IPS DF 6.9 (cell line): ENCODE measurements at regions not wholly inside any gene's neighbourhood (a gene's known extent, or its start where the extent isn't known, plus 50 kb on each side); places are given as distances from the start of the nearest gene placed in this dataset.

Experiments used
- DNase-seq: peaks from one replicate; pipeline ENCODE4 v3.0.0-alpha.2; 2013; ENCODE audit warnings: low read depth, low spot score
- H3K27ac ChIP-seq: one replicate; pipeline ENCODE4 v1.5.1; 2013; ENCODE audit warnings: low read length, control low read depth
- H3K27me3 ChIP-seq: 2 replicates; pipeline ENCODE4 v1.6.1; 2013; ENCODE audit warnings: mild to moderate bottlenecking, low read length; ENCODE audit not compliant: control insufficient read depth, insufficient read depth
- H3K36me3 ChIP-seq: 2 replicates; pipeline ENCODE4 v1.6.1; 2013; ENCODE audit warnings: low read length; ENCODE audit not compliant: control insufficient read depth, insufficient read depth
- H3K4me1 ChIP-seq: 2 replicates; pipeline ENCODE4 v1.6.1; 2013; ENCODE audit warnings: low read length; ENCODE audit not compliant: control insufficient read depth, insufficient read depth
- H3K4me3 ChIP-seq: 2 replicates; pipeline ENCODE4 v1.5.1; 2013; ENCODE audit warnings: mild to moderate bottlenecking, low read length
- H3K9me3 ChIP-seq: 2 replicates; pipeline ENCODE4 v1.6.1; 2013; ENCODE audit warnings: low read length, inconsistent platforms; ENCODE audit not compliant: control insufficient read depth, insufficient read depth
- WGBS: extraction: QIAGEN DNeasy Blood & Tissue Kit; methylation state at CpG from one replicate; pipeline ENCODE4 v1.1.7; 2013; ENCODE audit warnings: mixed read lengths, missing lambda C conversion rate; ENCODE audit not compliant: insufficient read length, insufficient coverage; 5-methylcytosine and 5-hydroxymethylcytosine counted together

- DNase-seq, result no peak
- Histone ChIP-seq H3K27ac (no peak overlapping the region), H3K9me3 (no peaks in the 10 kb centered on the region), H3K4me3 (no peak overlapping the region), H3K27me3 (no peaks in the 10 kb centered on the region), H3K4me1 (peaks cover 1% of the 10 kb centered on the region; the same call in 1 of the 2 replicates), H3K36me3 (no peaks in the 10 kb centered on the region)
- WGBS, result no CpG with 5 or more reads among the region's 2 CpGs
Observed at GRCh38 chr11:130781931-130782330, 134.3 kb downstream of the SNX19 start.

GRCh38 chr11:130782361-130783222 lies 133.7 kb downstream of the SNX19 start:
- WGBS, result no CpG with 5 or more reads among the region's 14 CpGs
- no peak overlapping the region for H3K27ac ChIP-seq
- peaks cover 1% of the 10 kb centered on the region; the same call in 1 of the 2 replicates for H3K4me1 ChIP-seq
- DNase-seq, result no peak
- no peaks in the 10 kb centered on the region for H3K36me3 ChIP-seq
- no peaks in the 10 kb centered on the region for H3K9me3 ChIP-seq
- no peak overlapping the region for H3K4me3 ChIP-seq
- no peaks in the 10 kb centered on the region for H3K27me3 ChIP-seq

GRCh38 chr11:130783323-130783722 lies 133.0 kb downstream of the SNX19 start:
- H3K4me1 ChIP-seq, result peaks cover 1% of the 10 kb centered on the region; the same call in 1 of the 2 replicates
- no peaks in the 10 kb centered on the region for H3K27me3 ChIP-seq

GRCh38 chr11:130785380-130786116 lies 130.7 kb downstream of the SNX19 start:
- Histone ChIP-seq H3K4me1 (peaks cover 1% of the 10 kb centered on the region; the same call in 1 of the 2 replicates), H3K4me3 (no peak overlapping the region), H3K27ac (no peak overlapping the region), H3K9me3 (no peaks in the 10 kb centered on the region), H3K27me3 (no peaks in the 10 kb centered on the region), H3K36me3 (no peaks in the 10 kb centered on the region)
- no CpG with 5 or more reads among the region's 4 CpGs for WGBS
- no peak for DNase-seq

More at GRCh38 chr11:130783323-130783722, 133.0 kb downstream of the SNX19 start:
- Histone ChIP-seq H3K9me3 (no peaks in the 10 kb centered on the region), H3K36me3 (no peaks in the 10 kb centered on the region), H3K27ac (no peak overlapping the region), H3K4me3 (no peak overlapping the region)
- WGBS, result no CpG with 5 or more reads among the region's 2 CpGs
- no peak for DNase-seq

- Histone ChIP-seq H3K4me1 (peaks cover 1% of the 10 kb centered on the region; the same call in 1 of the 2 replicates), H3K9me3 (no peaks in the 10 kb centered on the region), H3K36me3 (no peaks in the 10 kb centered on the region), H3K27me3 (no peaks in the 10 kb centered on the region), H3K4me3 (no peak overlapping the region), H3K27ac (no peak overlapping the region)
- no CpG with 5 or more reads among the region's 5 CpGs for WGBS
- no peak for DNase-seq
Observed at GRCh38 chr11:130786586-130786985, 129.7 kb downstream of the SNX19 start.

GRCh38 chr11:130787092-130787616 lies 129.1 kb downstream of the SNX19 start:
- no peak for DNase-seq
- no peak overlapping the region for H3K4me3 ChIP-seq
- no peaks in the 10 kb centered on the region for H3K9me3 ChIP-seq
- H3K4me1 ChIP-seq, result peaks cover 1% of the 10 kb centered on the region; the same call in 1 of the 2 replicates
- no CpG with 5 or more reads among the region's 8 CpGs for WGBS
- no peaks in the 10 kb centered on the region for H3K36me3 ChIP-seq
- H3K27ac ChIP-seq, result no peak overlapping the region
- no peaks in the 10 kb centered on the region for H3K27me3 ChIP-seq

- Histone ChIP-seq H3K27me3 (no peaks in the 10 kb centered on the region), H3K27ac (no peak overlapping the region), H3K4me1 (no peaks in the 10 kb centered on the region; the same call in 1 of the 2 replicates), H3K4me3 (no peak overlapping the region), H3K9me3 (no peaks in the 10 kb centered on the region), H3K36me3 (no peaks in the 10 kb centered on the region)
- WGBS, result no CpG with 5 or more reads among the region's 1 CpG
- DNase-seq, result no peak
Observed at GRCh38 chr11:130787973-130788570, 128.2 kb downstream of the SNX19 start.

GRCh38 chr11:130789056-130789640 lies 127.1 kb downstream of the SNX19 start:
- Histone ChIP-seq H3K4me1 (no peaks in the 10 kb centered on the region; the same call in 1 of the 2 replicates), H3K9me3 (no peaks in the 10 kb centered on the region), H3K27ac (no peak overlapping the region), H3K36me3 (no peaks in the 10 kb centered on the region), H3K27me3 (no peaks in the 10 kb centered on the region), H3K4me3 (no peak overlapping the region)
- DNase-seq, result no peak
- WGBS, result no CpG with 5 or more reads among the region's 3 CpGs

- no peaks in the 10 kb centered on the region for H3K27me3 ChIP-seq
- no peaks in the 10 kb centered on the region for H3K36me3 ChIP-seq
- no peak overlapping the region for H3K27ac ChIP-seq
- H3K4me3 ChIP-seq, result no peak overlapping the region
- H3K9me3 ChIP-seq, result no peaks in the 10 kb centered on the region
- no peaks in the 10 kb centered on the region; the same call in 1 of the 2 replicates for H3K4me1 ChIP-seq
- WGBS, result no CpG with 5 or more reads among the region's 2 CpGs
- no peak for DNase-seq
Observed at GRCh38 chr11:130790689-130791088, 125.6 kb downstream of the SNX19 start.

- DNase-seq, result no peak
- Histone ChIP-seq H3K9me3 (no peaks in the 10 kb centered on the region), H3K36me3 (no peaks in the 10 kb centered on the region), H3K27me3 (no peaks in the 10 kb centered on the region), H3K4me3 (no peak overlapping the region), H3K27ac (no peak overlapping the region), H3K4me1 (no peaks in the 10 kb centered on the region; the same call in 1 of the 2 replicates)
Observed at GRCh38 chr11:130792772-130793171, 123.5 kb downstream of the SNX19 start.
